NCI-H146 treated with DMSO at 0.1 percent for 48 hours (cell line): ENCODE measurements at regions not wholly inside any gene's neighbourhood (a gene's known extent, or its start where the extent isn't known, plus 50 kb on each side); places are given as distances from the start of the nearest gene placed in this dataset.
"Not testable (repeated sequence)": the region's sequence is repeated elsewhere in the genome, so short reads cannot be mapped to it uniquely, and the experiment has no call there.

Source experiments
- DNase-seq: peaks from one replicate; lab custom pipeline; 2025; ENCODE audit not compliant: unreplicated experiment; lab: John Stamatoyannopoulos, UW

DNA sequence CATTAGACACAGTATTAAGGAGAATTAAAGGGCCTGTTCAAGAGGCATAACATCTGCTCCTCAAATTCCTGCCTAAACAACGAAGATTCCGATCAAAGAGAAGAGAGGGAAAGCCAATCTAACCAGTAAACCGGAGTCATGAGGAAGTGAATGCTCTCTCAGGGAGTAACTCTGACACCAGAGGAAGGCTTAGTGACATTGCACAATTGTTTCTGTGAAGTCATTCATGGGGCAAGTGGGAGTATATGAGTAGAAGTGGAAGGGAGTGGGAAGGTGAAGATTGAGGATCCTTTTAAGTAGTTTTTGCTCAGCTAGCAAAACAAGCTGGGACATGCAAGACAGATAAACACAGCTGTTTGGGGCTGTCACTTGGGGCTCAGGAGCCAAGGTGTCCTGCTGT is 136.4 kb upstream of the FAM174A start:
- DNase-seq: not testable (repeated sequence)

- not testable (repeated sequence) for DNase-seq
These were observed 155.8 kb upstream of the FAM174A start for GRCh38 chr5:100379254-100379858.

GRCh38 chr5:100364757-100365478 is 170.3 kb upstream of the FAM174A start:
- DNase-seq: not testable (repeated sequence)

DNA sequence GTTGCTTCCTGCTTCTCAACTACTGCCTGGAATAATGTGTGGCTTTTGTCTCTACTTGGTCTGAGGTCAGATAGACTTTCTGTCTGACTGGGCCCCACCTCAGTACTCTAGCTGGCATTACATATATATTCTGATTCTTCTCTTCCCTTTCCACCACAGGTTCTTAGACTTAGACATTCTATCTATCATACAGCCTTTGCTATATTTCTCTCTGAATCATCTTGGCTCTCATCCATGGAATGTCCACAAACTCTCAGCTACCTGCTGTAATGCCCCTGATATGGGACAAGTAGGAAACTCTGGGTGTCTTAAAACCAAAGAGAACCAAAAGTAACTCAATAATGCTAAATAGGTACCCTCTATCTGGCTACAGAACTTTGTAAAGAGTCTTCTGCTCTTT is 170.8 kb upstream of the FAM174A start:
- DNase-seq: not testable (repeated sequence)

DNA sequence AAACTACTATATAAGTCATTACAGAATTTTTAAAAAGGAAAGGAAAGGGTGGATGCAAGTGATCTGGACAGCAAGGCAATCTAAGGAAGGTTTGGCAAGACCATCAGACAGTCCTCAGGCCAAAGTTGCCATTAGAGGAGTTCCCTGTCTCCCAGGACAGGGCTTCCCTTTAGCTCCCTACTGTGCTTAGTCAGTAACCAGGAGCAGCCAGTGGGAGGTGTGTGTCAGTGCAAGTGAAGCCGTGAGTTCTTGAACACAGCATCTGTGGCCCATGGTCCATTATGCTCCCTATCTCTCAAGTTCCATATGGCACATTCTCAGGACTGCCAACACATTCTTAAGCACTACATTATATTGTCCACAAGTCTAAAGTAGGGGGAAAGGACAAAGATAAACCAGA is 175.2 kb upstream of the FAM174A start:
- DNase-seq: not testable (repeated sequence)

DNA sequence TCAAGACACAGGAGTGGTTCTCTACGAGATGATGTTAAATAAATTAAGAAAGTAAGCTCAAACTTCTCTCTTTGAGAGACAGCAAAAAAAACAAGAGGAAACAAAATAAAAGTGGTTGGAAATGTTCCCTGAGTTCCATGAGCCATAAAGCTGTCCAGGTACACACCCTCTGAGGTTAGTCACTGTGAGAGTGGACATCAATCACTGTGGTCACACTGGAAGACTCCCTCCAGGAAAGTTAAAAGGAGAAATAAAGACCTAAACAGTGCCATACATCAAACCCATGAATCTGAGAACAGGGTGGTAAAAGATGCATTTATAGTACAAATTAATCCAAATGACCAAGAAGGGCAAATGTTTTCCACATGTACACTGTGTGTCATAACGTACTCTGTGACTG is 188.9 kb upstream of the FAM174A start:
- DNase-seq: not testable (repeated sequence)

- DNase-seq: not testable (repeated sequence)
These were observed 193.7 kb upstream of the FAM174A start for GRCh38 chr5:100341485-100341884.

GRCh38 chr5:100322483-100322882 is 212.7 kb upstream of the FAM174A start:
- no peak for DNase-seq

DNA sequence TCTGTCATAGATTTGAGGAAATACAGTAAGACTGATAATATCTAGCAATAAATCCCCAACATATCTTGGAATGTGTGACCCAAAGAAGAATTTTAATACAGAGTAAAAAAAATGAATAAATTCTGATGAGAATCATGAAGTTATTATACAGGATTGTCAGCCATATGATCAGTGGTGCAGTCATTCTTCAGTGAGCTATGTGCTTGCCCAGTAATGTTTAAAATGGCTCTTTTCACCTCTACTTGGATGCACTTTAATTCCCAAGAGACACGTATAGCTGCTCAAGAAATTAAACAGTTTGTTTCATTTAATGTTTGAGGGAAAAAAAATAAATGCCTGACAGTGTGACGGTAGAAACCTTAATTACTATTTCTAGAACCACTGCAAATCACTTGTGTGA is 215.3 kb upstream of the FAM174A start:
- no peak for DNase-seq

DNA sequence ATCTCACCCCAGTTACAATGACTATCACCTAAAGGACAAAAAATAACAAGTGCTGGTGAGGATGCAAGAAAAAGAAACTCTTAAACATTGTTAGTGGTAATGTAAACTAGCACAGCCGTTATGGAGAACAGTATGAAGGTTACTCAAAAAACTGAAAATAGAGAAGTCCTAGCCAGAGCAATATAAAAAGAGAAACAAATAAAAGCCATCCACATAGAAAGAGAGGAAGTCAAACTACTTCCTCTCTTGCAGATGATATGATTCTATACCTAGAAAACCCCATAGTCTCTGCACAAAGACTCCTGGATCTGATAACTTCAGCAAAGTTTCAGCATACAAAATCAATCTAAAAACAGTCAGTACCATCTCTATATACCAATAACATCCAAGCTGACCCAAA is 221.5 kb upstream of the FAM174A start:
- DNase-seq: no peak

DNA sequence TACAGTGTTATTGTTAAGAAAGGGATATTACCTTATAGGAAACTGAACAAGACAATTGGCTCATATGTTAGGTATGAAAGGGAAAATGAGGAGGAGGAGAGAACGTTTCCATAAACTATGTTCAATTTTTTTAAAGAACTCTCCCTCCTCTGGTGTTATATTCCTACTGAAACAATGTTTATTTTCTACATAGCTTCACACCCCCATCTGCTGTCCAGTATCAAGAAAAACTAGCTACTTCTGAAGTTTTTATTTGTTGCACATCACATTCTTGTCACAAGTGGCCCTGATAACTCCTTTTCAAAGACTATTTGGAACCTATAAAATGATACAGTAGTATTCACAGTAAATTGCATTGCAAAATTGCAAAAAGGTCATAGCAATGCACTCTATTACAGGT is 223.4 kb upstream of the FAM174A start:
- no peak for DNase-seq

DNA sequence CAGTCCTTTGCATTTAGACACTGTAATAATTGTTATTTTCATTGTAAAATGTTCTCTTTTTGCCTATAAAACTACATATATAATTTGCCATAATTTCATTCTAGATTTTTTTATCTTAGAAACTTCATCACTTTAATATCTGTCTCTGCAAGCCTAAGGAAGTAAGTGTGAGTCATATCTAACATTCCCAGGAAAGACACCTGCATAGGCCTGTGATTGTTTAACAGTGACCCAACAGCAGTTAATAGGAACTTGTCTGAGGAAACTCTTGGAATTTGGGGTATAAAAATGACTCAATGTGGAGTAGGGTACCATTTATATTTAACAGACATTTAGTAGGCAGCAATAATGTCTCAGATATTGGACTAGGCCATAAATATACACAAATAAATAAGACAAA is 229.2 kb upstream of the FAM174A start:
- no peak for DNase-seq

DNA sequence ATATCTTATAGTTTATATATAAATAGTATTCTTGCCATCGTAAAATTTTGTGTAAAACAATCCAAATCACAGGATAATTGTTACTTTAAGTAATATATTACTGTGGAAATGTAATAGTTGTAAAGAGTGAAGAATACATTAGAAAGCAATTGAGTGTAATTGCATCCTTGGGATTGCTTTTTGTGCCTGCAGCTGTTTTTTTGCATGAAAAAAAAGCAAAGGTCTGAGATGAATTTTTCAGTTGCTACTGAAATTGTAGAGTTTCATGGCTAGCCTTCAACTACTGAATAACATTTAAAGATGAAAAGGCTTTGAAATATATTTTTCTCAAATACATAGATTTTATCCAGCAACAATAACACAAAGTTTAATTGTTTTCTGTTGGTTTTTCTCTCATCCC is 232.0 kb upstream of the FAM174A start:
- DNase-seq: no peak

DNA sequence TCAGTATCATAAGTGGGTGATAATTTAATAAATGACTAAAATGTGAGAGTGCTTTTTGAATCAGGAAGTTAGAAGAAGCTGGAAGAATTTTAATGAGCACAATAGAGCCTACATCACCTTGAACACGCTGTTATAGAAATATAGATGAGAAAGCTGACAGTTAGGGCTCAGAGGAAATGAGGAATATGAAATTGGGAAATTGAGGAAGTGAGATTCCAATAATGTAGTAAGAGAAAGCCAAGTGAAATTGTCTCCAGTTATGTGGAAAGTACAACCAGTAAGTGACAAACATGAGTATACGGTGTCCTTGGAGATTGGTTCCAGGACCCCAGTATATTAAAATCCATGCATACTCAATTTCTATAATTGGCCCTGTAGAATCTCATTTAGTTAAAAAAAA is 235.9 kb upstream of the FAM174A start:
- no peak for DNase-seq

GRCh38 chr5:100276071-100276470 is 259.1 kb upstream of the FAM174A start:
- DNase-seq: no peak

GRCh38 chr5:100275631-100276030 is 259.5 kb upstream of the FAM174A start:
- DNase-seq: no peak

DNA sequence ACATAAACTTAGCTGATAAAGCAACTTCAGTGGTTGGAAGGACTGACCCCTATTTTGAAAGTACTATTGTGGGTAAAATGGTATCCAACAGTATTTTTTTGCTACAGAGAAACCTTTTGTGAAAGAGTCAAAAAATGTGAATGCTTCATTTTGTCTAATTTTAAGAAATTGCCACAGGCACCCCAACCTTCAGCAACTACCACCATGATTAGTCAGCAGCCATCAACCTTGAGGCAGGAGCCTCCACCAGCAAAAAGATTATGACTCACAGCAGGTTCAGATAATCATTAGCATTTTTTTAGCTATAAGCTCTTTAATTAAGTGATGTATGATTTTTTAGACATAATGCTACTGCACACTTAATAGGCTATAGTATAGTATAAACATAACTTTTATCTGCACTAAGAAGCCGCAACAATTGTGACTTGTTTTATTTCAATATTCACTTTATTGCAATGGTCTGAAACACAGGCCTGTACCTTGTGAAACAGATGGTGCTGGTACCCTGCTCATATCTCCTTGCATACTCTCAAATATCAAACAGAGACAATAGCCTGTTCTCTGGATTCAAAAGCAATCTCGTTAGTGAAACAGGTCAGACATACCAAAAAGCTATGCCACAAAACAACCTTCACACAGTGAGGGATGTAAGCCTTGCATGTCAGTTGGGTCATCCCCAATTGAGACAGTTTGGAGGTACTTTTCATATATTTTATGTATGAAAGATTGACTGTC is 261.2 kb upstream of the FAM174A start:
- DNase-seq: no peak

GRCh38 chr5:100270023-100270771 is 265.0 kb upstream of the FAM174A start:
- no peak for DNase-seq

DNA sequence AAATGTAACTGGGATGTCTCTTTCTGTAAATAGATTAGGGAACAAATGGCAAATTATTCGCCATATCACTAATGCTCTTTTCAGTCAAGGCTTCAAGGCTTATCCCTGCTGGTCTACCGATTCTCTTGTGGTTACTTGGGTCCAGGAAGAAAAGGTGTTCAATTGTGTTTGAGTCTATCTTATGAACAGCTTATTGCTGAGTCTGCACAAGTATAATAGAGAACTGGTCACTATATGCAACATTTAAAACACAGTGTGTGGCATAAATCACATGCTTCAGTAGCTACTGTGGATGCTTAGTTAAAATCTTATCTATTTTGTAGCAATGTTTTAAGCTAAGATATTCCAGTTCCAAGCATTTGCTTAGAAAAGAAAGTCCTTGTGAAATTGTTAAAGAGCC is 274.2 kb upstream of the FAM174A start:
- DNase-seq: no peak

DNA sequence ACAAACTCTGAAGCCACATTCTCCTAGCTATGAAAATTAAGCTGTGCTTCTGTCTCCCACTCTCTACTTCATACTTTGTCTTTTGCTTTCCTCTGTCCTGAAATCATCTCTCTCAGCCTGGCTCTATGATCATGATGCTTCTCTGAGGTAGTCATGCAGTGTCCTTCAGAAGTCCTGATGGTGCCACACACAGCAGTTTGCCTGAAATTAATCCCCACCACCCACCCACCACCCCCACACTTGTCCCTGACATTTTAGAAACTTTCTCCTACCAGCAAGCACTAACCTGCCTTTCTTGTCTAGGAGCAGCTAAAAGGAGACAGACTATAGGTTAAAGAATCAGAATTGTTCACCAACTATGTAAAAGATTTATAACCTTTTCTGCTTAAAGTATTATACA is 282.2 kb upstream of the FAM174A start:
- DNase-seq: no peak

- no peak for DNase-seq
These were observed 283.1 kb upstream of the FAM174A start for GRCh38 chr5:100252037-100252436.

DNA sequence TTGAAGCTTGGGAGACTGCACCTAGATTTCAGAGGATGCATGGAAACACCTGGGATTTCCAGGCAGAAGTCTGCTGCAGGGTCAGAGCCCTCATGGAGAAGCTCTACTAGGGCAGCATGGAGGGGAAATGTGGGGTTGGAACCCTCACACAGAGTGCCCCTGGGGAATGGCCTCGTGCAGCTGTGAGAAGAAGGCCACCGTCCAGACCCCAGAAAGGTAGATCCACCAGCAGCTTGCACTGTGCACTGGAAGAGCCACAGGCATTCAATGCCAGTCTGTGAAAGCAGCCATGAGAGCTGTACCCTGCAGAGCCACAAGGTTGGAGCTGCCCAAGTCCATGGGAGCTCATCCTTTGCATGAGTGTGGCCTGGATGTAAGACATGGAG is 285.3 kb upstream of the FAM174A start:
- DNase-seq: no peak
